ENCODE measurements at regions not wholly inside any gene's neighbourhood (a gene's known extent, or its start where the extent isn't known, plus 50 kb on each side); places are given as distances from the start of the nearest gene placed in this dataset.

GRCh38 chrX:42466332-42467046, 311.5 kb downstream of the PPP1R2C start:
- no peak for TF ChIP-seq TEAD4 (IDR thresholded peaks at IDR 0.05)
- no peak for TF ChIP-seq TAF1 (IDR thresholded peaks at IDR 0.05; ENCODE audit: low read depth)
- TF ChIP-seq ZBTB7A (IDR thresholded peaks at IDR 0.05; ENCODE audit: low read depth): no peak

DNA sequence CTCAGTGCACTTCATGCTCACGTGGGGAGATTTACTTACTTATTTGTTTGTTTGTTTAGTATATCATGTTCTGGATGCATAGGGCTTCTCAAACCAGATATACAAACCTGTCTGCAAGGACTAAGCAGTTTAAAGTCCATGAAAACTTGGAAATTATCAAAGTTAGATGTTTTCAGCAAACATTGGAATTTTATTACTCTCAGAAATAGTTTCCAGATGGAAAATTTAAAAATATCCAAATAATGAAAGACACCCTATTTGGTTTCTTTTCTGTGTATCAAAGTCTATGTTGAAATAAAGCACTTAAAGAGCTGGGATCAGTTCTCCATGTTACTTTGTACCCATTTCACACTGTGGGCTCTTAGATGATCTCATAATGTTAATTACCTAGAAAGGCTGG, 312.1 kb downstream of the PPP1R2C start:
- no peak for TF ChIP-seq CEBPB (IDR thresholded peaks at IDR 0.05)
- no peak for TF ChIP-seq MAX (IDR thresholded peaks at IDR 0.05)
- no peak for TF ChIP-seq REST (IDR thresholded peaks at IDR 0.05; ENCODE audit: low read depth)
- TF ChIP-seq USF1 (IDR thresholded peaks at IDR 0.05): no peak
- TF ChIP-seq ZBTB7A (IDR thresholded peaks at IDR 0.05; ENCODE audit: low read depth): no peak

GRCh38 chrX:42463706-42464490, 314.1 kb downstream of the PPP1R2C start:
- no peak for TF ChIP-seq FOXM1 (IDR thresholded peaks at IDR 0.05; ENCODE audit: borderline replicate concordance, low read depth)
- TF ChIP-seq CEBPB (IDR thresholded peaks at IDR 0.05): no peak
- TF ChIP-seq YY1 (IDR thresholded peaks at IDR 0.05; ENCODE audit: low read depth): no peak
- TF ChIP-seq TAF1 (IDR thresholded peaks at IDR 0.05; ENCODE audit: low read depth): no peak
- no peak for TF ChIP-seq EP300 (IDR thresholded peaks at IDR 0.05; ENCODE audit: borderline replicate concordance)
- no peak for TF ChIP-seq TCF12 (IDR thresholded peaks at IDR 0.05; ENCODE audit: low read depth)
- no peak for TF ChIP-seq ZBTB7A (IDR thresholded peaks at IDR 0.05; ENCODE audit: low read depth)
- no peak for TF ChIP-seq MAX (IDR thresholded peaks at IDR 0.05)
- no peak for TF ChIP-seq CREB1 (IDR thresholded peaks at IDR 0.05; ENCODE audit: low read depth)
- TF ChIP-seq EGR1 (IDR thresholded peaks at IDR 0.05): no peak
- no peak for TF ChIP-seq NFIC (IDR thresholded peaks at IDR 0.05)
- no peak for TF ChIP-seq TEAD4 (IDR thresholded peaks at IDR 0.05)
- TF ChIP-seq REST (IDR thresholded peaks at IDR 0.05; ENCODE audit: low read depth): no peak
- no peak for TF ChIP-seq USF1 (IDR thresholded peaks at IDR 0.05)
- TF ChIP-seq RAD21 (IDR thresholded peaks at IDR 0.05; ENCODE audit: low read depth): no peak

DNA sequence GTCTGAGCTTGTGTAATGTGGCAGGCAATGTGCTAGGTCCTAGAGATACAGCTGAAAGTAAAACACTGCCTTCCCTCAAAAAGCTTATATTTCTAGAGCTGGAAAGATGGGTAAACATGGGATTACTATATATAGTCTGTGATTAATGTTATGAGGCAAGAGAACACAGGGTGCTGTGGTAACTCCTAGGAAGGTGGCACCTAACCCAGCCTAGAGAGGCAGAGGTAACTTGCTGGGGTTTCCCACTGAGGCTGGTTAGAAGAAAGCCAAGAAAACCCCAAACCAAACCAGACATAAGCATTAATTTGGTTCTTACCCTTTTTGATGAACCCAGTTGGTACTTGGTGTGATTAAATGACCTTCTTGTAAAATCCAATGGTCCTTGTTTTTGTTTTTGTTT, 315.0 kb downstream of the PPP1R2C start:
- no peak for TF ChIP-seq MAX (IDR thresholded peaks at IDR 0.05)

DNA sequence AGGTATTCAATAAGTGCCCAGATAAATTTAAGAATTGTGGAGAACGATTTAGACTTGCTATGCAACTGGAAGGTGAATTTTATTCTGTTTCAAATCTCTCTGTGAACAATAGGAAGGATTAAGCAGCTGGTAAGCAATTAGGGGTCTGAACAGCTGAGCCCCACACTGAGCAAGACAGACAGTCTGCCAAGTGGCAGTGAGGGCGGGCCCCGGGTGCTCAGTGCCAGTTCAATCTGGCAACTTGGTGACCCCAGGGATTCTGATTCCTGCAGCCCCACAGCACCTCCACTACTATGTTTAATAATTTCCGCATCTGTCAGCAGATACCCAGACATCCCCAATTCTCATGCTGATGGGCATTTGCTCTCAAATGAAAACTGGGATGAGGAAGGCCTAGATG, 317.3 kb downstream of the PPP1R2C start:
- TF ChIP-seq USF1 (IDR thresholded peaks at IDR 0.05): no peak
- TF ChIP-seq MAX (IDR thresholded peaks at IDR 0.05): no peak
- TF ChIP-seq RAD21 (IDR thresholded peaks at IDR 0.05; ENCODE audit: low read depth): no peak
- TF ChIP-seq ZBTB7A (IDR thresholded peaks at IDR 0.05; ENCODE audit: low read depth): no peak
- no peak for TF ChIP-seq TCF12 (IDR thresholded peaks at IDR 0.05; ENCODE audit: low read depth)
- no peak for TF ChIP-seq NFIC (IDR thresholded peaks at IDR 0.05)
- TF ChIP-seq CREB1 (IDR thresholded peaks at IDR 0.05; ENCODE audit: low read depth): no peak

All from Ishikawa (cell line).